Calu3 (cell line): ENCODE measurements at regions not wholly inside any gene's neighbourhood (a gene's known extent, or its start where the extent isn't known, plus 50 kb on each side); places are given as distances from the start of the nearest gene placed in this dataset.
"Not testable (repeated sequence)": the region's sequence is repeated elsewhere in the genome, so short reads cannot be mapped to it uniquely, and the experiment has no call there.

Experiments
- BruUV-seq: library from RNA; stranded (reverse); fragments of 400-500 nt; replicated peaks from 2 replicates; lab custom pipeline; 2021; lab: Mats Ljungman, UMichigan
- CTCF ChIA-PET: fragments of 300-600 bp; sonication (Branson Sonifier 250); formaldehyde crosslinking; loops from one replicate; lab custom pipeline; 2022; ENCODE audit warnings: antibody characterized with exemption; lab: Charles Lee
- DNase-seq: peaks from one replicate; pipeline ENCODE4 v3.0.0; 2022
- H3K27ac Mint-ChIP-seq: one replicate; pipeline ENCODE4 v1.8.0; 2022; ENCODE audit warnings: mixed read lengths; ENCODE audit not compliant: unreplicated experiment
- H3K27me3 Mint-ChIP-seq: one replicate; pipeline ENCODE4 v1.8.0; 2022; ENCODE audit warnings: mixed read lengths; ENCODE audit not compliant: unreplicated experiment
- H3K36me3 Mint-ChIP-seq: one replicate; pipeline ENCODE4 v1.8.0; 2022; ENCODE audit warnings: mild to moderate bottlenecking, moderate library complexity, mixed read lengths; ENCODE audit not compliant: insufficient read depth, unreplicated experiment
- H3K4me1 Mint-ChIP-seq: one replicate; pipeline ENCODE4 v1.8.0; 2022; ENCODE audit warnings: mild to moderate bottlenecking, low read depth, mixed read lengths; ENCODE audit not compliant: unreplicated experiment
- H3K4me3 Mint-ChIP-seq: one replicate; pipeline ENCODE4 v1.8.0; 2022; ENCODE audit warnings: mild to moderate bottlenecking, low read depth, moderate library complexity, mixed read lengths; ENCODE audit not compliant: unreplicated experiment
- H3K9me3 Mint-ChIP-seq: one replicate; pipeline ENCODE4 v1.8.0; 2022; ENCODE audit warnings: low read depth, mixed read lengths; ENCODE audit not compliant: unreplicated experiment
- CTCF ChIP-seq: fragments of 200-600 bp; IDR thresholded peaks from one replicate; pipeline ENCODE4 v1.8.0; 2022; ENCODE audit warnings: antibody characterized with exemption; ENCODE audit not compliant: unreplicated experiment
- intact Hi-C: fragments of 100-400 bp; cut with micrococcal nuclease; formaldehyde crosslinking; loops from one replicate; pipeline ENCODE4 v1.10.0; 2022; ENCODE audit not compliant: unreplicated experiment

GRCh38 chr12:131364903-131365820 lies 345.7 kb upstream of the SFSWAP start:
- Mint-ChIP-seq H3K4me3 (no peak overlapping the region), H3K27ac (no peak overlapping the region), H3K4me1 (no peaks in the 10 kb centered on the region), H3K36me3 (peaks cover 6% of the 10 kb centered on the region), H3K9me3 (no peaks in the 10 kb centered on the region), H3K27me3 (peaks cover 59% of the 10 kb centered on the region)
- BruUV-seq: no TSS peak
- CTCF ChIA-PET: no interaction called here
- intact Hi-C loops: no loop called here
- no peak for TF ChIP-seq CTCF
- DNase-seq: no peak

- Mint-ChIP-seq H3K4me3 (no peak overlapping the region), H3K4me1 (no peaks in the 10 kb centered on the region), H3K27ac (no peak overlapping the region), H3K36me3 (peaks cover 6% of the 10 kb centered on the region), H3K9me3 (no peaks in the 10 kb centered on the region), H3K27me3 (peaks cover 59% of the 10 kb centered on the region)
- no peak for DNase-seq
- no TSS peak for BruUV-seq
- no peak for TF ChIP-seq CTCF
- CTCF ChIA-PET: no interaction called here
- intact Hi-C loops: no loop called here
Observed at GRCh38 chr12:131365821-131366260, 345.0 kb upstream of the SFSWAP start.

- no peak for DNase-seq
- no TSS peak for BruUV-seq
- Mint-ChIP-seq H3K27ac (no peak overlapping the region), H3K27me3 (peaks cover 59% of the 10 kb centered on the region), H3K4me1 (no peaks in the 10 kb centered on the region), H3K36me3 (peaks cover 6% of the 10 kb centered on the region), H3K9me3 (no peaks in the 10 kb centered on the region), H3K4me3 (no peak overlapping the region)
- CTCF ChIA-PET: no interaction called here
- intact Hi-C loops: no loop called here
- TF ChIP-seq CTCF: no peak
Observed at GRCh38 chr12:131366261-131366871, 344.5 kb upstream of the SFSWAP start.

- BruUV-seq: not testable (repeated sequence)
Observed at GRCh38 chr12:131367067-131367982, 343.6 kb upstream of the SFSWAP start.

More at GRCh38 chr12:131367067-131367982, 343.6 kb upstream of the SFSWAP start:
- H3K4me1 Mint-ChIP-seq, H3K27ac Mint-ChIP-seq, intact Hi-C loops, H3K36me3 Mint-ChIP-seq, H3K9me3 Mint-ChIP-seq, DNase-seq, CTCF ChIA-PET, H3K4me3 Mint-ChIP-seq: not testable (repeated sequence)
- peaks cover 62% of the 10 kb centered on the region for H3K27me3 Mint-ChIP-seq
